HG02981 (cell line): ENCODE measurements at regions not wholly inside any gene's neighbourhood (a gene's known extent, or its start where the extent isn't known, plus 50 kb on each side); places are given as distances from the start of the nearest gene placed in this dataset.
"Not testable (repeated sequence)": the region's sequence is repeated elsewhere in the genome, so short reads cannot be mapped to it uniquely, and the experiment has no call there.

Source experiments
- ATAC-seq: cut with Tn5 transposase; IDR thresholded peaks from one replicate; pipeline ENCODE4 v1.9.1; 2021; ENCODE audit warnings: mild to moderate bottlenecking, moderate library complexity; ENCODE audit not compliant: unreplicated experiment

- no peak for ATAC-seq
Observed at GRCh38 chr6:112457886-112458285, 110.8 kb downstream of the RFPL4B start.

GRCh38 chr6:112459758-112460304 is 112.7 kb downstream of the RFPL4B start:
- no peak for ATAC-seq

GRCh38 chr6:112464901-112465665 is 118.0 kb downstream of the RFPL4B start:
- ATAC-seq: no peak

DNA sequence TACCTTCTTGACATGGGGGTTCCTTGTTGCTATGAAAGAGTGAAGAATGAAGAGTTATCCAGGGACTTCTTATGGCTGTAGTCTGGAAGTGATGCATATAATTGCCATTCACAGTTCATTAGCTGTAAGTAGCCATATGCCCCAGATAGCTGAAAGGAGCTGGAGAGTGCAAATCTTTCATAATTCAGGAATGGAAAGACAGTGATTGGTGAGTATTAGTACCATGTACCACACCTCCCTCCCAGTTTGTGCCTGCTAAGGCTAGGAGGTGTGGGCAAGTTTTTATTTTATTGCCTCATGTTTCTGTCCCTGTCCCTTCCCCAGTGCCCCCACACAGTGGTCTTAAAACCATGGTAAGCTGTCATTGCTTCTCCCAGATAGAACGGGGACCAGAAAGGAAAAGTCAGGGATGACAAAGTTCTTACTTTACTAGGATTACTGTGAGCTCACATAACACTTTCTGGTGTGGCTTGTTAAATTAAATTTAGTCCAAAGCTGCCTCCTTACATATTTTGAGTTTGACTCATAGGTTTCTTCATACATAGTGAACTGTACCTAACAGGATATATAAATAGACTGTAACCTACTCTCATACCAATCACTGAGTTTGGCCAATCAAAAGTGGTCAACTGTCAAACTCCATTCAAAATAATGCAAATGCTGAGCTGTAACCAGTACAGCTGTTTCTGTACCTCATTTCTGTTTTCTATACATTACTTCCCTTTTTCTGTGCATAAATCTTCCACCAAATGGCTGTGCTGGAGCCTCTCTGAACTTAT is 119.4 kb downstream of the RFPL4B start:
- ATAC-seq: peak; percentile 79

- no peak for ATAC-seq
Observed at GRCh38 chr6:112468359-112468758, 121.2 kb downstream of the RFPL4B start.

DNA sequence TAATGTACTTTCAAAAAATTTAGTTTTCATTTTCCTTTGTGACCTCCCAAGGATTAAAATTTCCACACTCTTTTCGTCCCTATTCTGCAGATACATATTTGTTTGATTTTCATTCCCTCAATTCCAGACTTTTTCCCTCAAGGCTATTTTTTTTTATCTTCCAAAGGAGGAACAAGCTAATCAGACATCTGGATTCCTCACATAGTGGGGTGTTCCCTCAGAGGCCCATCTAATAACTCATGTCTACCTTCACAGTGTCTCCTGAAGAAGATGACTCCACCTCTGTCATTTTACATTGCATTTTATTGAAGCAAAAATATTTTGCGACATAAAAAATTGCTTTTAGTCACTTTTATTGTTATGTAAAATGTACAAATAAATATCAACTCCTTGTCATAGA is 122.2 kb downstream of the RFPL4B start:
- no peak for ATAC-seq

GRCh38 chr6:112470376-112470775 is 123.2 kb downstream of the RFPL4B start:
- no peak for ATAC-seq

DNA sequence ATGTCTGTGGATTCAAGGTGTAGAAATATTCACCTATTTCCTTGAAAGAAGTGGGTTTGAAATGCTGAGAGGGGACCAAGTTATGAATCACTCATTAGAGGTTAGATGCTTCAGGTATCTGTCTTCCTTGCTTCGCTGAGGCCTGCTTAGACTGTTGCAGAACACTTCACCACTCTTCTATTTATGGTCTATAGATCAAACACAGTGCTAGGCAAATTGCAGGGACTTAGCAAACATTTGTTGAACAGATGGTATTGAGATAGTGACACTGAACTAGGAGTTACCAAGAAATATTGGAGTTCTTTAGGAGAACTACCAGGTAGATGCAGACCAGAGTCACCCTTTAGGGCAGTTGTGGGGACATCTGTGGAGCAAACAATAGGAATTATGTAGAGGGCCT is 123.8 kb downstream of the RFPL4B start:
- no peak for ATAC-seq

- ATAC-seq: no peak
Observed at GRCh38 chr6:112475083-112475482, 128.0 kb downstream of the RFPL4B start.

- no peak for ATAC-seq
Observed at GRCh38 chr6:112477125-112477524, 130.0 kb downstream of the RFPL4B start.

DNA sequence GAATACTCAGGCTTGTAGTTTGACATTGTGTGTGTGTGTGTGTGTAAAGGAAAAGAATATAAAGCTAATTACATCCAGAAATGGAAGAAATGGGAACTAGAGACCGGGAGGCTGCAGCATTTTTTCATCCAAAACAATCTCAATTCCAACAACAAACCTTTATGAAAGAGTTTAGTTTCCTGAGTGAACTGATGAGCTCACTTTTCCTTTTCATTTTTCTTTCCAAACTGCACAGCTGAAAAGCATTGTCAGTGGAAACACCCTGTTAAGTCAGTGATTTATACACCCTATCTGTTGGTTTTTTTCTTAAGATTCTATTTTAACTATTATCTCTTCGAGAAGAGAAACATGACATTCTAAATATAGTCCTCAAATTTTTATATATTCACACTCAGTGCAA is 130.9 kb downstream of the RFPL4B start:
- ATAC-seq: no peak

DNA sequence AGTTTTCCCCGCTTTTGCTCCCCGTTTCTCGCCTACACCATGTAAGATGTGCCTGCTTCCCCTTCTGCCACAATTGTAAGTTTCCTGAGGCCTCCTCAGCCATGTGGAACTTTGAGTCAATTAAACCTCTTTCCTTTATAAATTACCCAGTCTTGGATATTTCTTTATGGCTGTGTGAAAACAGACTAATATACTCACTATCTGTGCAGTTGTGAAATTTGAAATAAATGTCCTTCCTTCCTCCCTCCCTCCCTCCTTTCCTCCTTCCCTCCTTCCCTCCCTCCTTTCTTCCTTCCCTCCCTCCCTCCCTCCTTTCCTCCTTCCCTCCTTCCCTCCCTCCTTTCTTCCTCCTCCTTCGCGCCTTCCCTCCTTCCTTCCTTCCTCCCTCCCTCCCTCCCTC is 132.8 kb downstream of the RFPL4B start:
- not testable (repeated sequence) for ATAC-seq

DNA sequence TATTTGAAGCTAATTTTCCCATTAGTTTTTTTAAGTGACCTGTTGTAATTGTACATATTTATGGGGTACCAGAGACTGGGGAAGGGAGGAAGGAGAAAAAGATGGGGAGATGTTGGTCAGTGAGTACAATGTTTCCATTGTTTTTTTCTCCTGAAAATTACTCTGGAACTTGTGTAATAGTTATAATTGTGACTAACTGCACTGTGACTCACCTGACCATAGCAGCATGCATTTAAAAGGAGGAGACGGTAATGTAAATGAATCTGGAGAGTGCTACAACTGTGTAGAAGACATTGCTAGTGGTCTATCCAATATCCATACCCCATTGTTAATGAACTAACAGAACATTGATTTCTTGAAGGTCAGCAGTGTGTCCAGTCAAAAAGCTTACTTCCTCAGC is 133.4 kb downstream of the RFPL4B start:
- no peak for ATAC-seq

GRCh38 chr6:112481211-112481610 is 134.1 kb downstream of the RFPL4B start:
- no peak for ATAC-seq

- no peak for ATAC-seq
Observed at GRCh38 chr6:112482373-112482772, 135.2 kb downstream of the RFPL4B start.

GRCh38 chr6:112485120-112485826 is 138.1 kb downstream of the RFPL4B start:
- no peak for ATAC-seq

GRCh38 chr6:112485827-112486212 is 138.7 kb downstream of the RFPL4B start:
- ATAC-seq: no peak

DNA sequence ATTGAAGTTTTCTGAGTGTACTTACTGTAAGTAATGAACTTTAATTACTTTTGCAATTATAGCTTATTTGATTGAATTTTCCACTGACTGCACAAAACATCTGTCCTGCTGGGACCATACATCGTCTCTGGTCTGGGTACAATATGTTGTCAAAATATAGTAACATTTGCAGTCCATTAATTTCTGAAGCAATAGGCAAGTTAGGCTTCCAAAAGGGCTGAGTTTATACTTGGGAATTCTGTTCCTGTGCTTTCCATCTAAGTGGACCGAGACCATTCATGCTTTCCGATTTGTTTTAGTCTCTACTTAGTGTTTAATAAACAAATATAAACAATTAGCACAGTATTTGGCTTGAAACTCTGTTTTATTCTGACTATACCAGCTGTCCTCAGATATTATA is 139.3 kb downstream of the RFPL4B start:
- no peak for ATAC-seq

DNA sequence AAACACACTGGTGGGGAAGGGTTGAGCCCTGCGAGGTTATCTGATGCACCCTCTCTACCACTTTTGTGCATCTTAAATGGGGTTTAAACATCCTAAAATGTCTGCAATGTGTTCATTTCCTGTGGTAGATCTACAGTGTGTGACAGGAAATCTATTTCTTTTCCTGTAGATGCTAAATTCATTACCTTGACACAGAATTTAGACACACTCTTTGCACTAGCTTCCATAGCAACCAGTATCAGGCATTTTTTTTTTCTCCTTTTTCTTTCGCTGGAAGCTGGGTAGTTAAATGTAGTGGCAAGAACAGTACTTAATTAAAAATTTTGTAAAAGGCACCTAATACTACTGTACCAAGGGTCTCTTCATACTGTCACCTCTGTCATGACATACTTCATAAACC is 141.1 kb downstream of the RFPL4B start:
- no peak for ATAC-seq

DNA sequence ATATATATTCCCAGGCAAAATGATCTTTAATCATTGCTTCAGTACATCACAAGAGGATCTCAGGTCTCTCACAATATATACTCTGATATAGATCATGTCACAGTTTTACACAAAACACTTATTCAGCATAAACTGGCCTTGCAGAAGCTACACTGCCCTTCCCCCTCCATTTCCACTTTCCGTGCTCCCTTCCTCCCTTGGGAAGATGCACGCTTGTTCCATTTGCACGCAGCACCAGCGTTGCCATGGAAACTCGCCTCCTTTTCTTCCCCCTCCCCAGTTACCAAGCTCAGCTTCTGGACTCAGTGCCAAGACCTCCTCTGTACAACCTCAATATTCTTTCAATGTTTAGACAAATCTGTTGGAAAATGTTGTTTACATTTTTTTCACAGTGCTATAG is 154.6 kb downstream of the RFPL4B start:
- ATAC-seq: no peak

DNA sequence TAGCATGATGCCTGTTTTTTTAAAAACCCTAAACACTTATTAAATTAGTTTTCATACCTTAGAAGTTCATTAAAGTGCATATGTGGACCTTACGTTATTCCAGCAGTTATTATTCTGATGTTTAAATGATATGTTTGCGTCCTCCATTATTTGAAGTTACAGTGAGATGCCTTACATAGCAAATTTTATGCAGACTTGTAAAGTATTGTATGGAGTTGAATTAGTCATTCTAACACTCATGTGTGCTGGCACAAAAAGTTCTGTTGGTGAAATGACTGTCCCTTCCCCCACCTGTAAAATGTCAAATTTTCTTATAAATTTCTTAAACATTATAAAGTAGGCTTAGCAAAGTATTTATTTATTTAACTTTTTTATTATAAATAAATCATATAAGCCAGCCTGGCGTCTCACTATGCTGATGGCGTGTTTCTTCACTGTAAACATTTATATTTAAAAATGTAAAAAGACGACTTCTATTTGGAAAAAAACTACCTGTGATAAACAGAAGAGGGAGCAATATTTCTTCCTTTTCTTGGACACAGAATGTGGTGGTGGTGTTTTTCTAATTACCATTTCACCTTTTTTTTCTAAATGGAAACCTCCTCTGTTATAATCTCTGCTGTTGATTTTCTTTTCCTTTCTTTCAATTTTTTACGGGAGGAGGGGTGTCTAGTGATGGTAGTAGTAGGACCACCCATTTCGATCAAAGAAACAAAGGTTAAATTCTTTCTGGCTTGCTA is 155.4 kb downstream of the RFPL4B start:
- no peak for ATAC-seq
